Adipocyte (in vitro differentiated cells): ENCODE measurements at regions not wholly inside any gene's neighbourhood (a gene's known extent, or its start where the extent isn't known, plus 50 kb on each side); places are given as distances from the start of the nearest gene placed in this dataset.

ENCODE experiments used
- DNase-seq: peaks from one replicate; pipeline ENCODE4 v3.0.0-alpha.2; 2015; ENCODE audit warnings: low read depth
- H3K27me3 ChIP-seq: replicated peaks from 2 replicates; pipeline ENCODE4 v1.7.0; 2013; ENCODE audit warnings: mild to moderate bottlenecking, low read length, moderate library complexity; ENCODE audit not compliant: control insufficient read depth, insufficient read depth
- H3K36me3 ChIP-seq: 2 replicates; pipeline ENCODE4 v1.7.0; 2013; ENCODE audit warnings: low read length, mild to moderate bottlenecking, moderate library complexity; ENCODE audit not compliant: control insufficient read depth, insufficient read depth, severe bottlenecking
- H3K4me1 ChIP-seq: 2 replicates; pipeline ENCODE4 v1.7.0; 2013; ENCODE audit warnings: mild to moderate bottlenecking, low read length, moderate library complexity; ENCODE audit not compliant: control insufficient read depth, insufficient read depth
- H3K4me3 ChIP-seq: 2 replicates; pipeline ENCODE4 v1.7.0; 2013; ENCODE audit warnings: mild to moderate bottlenecking, low read length, moderate library complexity
- H3K9ac ChIP-seq: 2 replicates; pipeline ENCODE4 v1.7.0; 2013; ENCODE audit warnings: mild to moderate bottlenecking, low read length, moderate library complexity
- H3K9me3 ChIP-seq: 2 replicates; pipeline ENCODE4 v1.7.0; 2013; ENCODE audit warnings: mild to moderate bottlenecking, low read length, moderate library complexity; ENCODE audit not compliant: control insufficient read depth

DNA sequence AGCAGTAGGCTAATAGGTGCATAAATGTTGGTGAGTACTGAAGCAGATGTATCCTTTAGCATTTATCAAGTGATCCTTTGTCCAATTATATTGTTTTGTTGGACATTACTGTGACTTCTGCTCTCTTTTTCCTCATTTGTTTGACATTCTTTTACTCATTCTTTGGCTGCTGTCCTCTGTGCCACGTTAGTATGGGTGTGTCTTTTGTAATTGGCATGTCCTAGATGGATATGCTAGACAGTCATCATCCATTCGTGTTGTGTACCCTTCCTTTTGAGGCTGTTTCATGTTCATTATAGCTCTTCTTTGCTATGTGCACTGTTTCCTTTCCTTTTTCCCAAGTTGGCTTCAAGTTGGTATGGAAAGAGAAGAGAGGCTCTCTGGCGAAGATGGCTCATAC, 284.7 kb downstream of the CYP26B1 start:
- Histone ChIP-seq H3K4me1 (peaks cover 11% of the 10 kb centered on the region), H3K27me3 (no peaks in the 10 kb centered on the region), H3K9me3 (no peaks in the 10 kb centered on the region), H3K9ac (no peak overlapping the region), H3K36me3 (no peaks in the 10 kb centered on the region), H3K4me3 (no peak overlapping the region)
- DNase-seq: no peak

DNA sequence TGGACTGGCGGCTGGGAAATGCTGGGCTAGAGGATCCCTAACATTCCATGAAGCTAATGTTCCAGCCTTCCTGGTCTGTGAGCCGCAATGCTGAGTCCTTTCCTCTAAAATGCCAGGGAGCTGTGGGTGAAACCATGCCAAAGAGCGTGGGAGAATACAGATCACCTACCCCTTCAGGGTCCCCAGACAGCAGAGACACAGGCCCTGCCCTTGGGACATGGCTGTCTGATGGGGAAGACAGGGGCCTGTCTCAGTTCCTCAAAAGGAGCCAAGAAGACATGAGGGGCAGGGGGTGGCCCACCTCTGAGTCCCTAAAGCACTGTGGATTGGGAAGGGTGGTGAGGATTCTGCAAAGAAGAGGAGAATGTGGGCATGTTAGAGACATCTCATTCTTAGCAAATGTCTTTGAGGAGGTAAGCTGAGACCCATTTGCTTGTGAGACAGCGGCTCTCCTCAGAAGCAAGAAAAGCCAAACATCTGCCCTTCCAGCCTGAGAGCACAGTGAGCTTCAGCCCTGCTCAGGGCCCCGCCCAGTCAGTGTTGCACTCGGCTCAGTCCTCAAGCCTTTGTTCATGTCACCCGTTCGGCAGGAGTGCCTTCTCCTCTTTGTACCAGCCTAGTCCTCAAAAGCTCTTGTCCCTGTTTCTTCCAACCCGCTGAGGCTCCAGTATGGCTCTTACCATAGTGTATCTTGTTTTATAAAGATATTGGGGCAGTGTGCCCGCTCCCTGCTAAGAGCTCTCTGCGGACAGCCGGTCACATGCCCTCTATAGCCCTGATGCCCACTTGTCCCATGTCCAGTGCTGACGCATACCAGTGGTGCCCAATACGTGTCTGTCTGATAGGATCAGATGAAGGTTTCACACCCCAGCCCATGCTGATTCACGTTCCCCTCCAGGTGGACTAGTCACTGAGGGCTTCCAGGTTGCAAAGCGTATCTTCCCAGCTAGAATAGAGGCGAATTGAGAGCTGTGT, 286.2 kb downstream of the CYP26B1 start:
- no peak for DNase-seq
- no peak overlapping the region for H3K4me3 ChIP-seq
- H3K9me3 ChIP-seq: no peaks in the 10 kb centered on the region
- no peaks in the 10 kb centered on the region for H3K27me3 ChIP-seq
- H3K9ac ChIP-seq: no peak overlapping the region
- H3K36me3 ChIP-seq: no peaks in the 10 kb centered on the region
- peaks cover 11% of the 10 kb centered on the region for H3K4me1 ChIP-seq

DNA sequence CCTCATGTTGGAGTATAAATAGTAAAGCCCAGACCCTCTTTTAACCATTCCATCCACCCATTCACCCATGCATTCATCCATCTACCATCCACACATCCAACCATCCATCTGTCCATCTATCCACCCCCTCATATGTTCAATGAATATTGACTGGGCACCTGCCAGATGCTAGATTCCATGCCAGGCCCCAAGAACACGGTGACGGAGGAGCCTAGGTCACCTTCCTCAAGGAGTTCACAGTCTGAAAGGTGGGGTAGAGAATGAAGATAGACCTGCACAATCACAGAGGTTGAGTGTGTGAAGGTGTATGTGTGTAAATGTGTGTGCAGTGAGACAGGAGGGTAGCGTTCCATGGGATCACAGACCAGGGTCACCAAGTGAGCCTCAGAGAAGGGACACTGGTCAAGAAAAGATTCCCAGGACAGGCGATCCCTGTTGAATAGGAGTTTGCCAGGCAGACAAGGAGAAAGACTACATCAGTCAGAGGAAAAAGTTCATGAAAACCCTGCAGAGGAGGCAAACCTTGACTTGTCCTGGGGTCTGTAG, 287.2 kb downstream of the CYP26B1 start:
- no peak for DNase-seq
- H3K9me3 ChIP-seq: peaks cover 7% of the 10 kb centered on the region
- no peaks in the 10 kb centered on the region for H3K27me3 ChIP-seq
- H3K36me3 ChIP-seq: no peaks in the 10 kb centered on the region
- no peak overlapping the region for H3K4me3 ChIP-seq
- H3K4me1 ChIP-seq: peaks cover 11% of the 10 kb centered on the region
- no peak overlapping the region for H3K9ac ChIP-seq

DNA sequence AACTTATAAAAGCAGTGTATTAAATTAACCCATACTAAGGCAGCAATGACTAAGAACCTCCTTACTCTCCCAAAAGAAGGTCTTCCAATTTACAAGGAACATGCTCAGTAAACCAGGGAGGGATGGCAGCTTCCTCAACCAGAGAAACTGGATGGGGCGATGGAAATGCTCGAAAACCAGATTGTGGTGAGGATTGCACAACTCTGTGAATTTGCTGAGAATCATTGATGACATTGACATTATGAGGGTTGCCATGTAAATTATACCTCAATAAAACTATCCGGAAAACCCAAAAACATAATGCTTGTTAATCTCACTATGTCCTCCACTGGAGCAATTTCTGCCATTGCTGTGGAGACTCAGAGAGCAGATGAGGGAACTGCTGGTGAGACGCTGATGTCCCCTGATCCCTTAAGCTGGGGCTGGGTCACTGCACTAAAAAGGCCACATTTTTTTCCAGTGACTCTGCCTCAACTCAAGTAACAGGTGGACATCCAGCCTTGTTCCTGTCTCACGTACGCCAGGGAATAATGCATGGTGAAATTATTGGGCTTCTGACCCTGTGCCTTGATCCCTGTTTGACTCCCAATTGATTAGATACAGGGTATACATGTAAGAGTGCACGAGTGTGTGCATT, 288.3 kb downstream of the CYP26B1 start:
- H3K4me3 ChIP-seq: no peak overlapping the region
- no peaks in the 10 kb centered on the region for H3K27me3 ChIP-seq
- peaks cover 12% of the 10 kb centered on the region for H3K9me3 ChIP-seq
- H3K36me3 ChIP-seq: no peaks in the 10 kb centered on the region
- no peak overlapping the region for H3K9ac ChIP-seq
- DNase-seq: no peak
- peaks cover 11% of the 10 kb centered on the region for H3K4me1 ChIP-seq

DNA sequence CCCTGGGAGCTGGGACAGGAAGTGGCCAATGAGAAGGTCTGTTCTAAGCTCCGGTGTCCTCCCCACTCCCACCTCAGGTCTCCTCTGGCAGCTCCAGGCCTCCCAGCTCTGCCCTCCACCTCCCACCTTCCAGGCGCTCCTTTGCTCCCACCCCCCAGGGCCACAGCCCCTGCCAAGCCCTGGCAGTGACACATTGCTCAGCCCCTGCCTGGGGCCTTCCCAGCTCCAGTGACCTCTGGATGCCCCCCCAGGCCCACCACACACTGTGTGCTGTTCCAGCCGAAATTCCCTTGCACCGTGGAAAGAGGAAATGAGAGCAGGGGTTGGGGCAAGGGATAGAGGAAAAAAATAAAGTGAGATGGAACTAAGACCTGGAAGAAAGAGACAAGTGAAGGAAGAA, 289.6 kb downstream of the CYP26B1 start:
- H3K9me3 ChIP-seq: peaks cover 12% of the 10 kb centered on the region
- H3K36me3 ChIP-seq: no peaks in the 10 kb centered on the region

DNA sequence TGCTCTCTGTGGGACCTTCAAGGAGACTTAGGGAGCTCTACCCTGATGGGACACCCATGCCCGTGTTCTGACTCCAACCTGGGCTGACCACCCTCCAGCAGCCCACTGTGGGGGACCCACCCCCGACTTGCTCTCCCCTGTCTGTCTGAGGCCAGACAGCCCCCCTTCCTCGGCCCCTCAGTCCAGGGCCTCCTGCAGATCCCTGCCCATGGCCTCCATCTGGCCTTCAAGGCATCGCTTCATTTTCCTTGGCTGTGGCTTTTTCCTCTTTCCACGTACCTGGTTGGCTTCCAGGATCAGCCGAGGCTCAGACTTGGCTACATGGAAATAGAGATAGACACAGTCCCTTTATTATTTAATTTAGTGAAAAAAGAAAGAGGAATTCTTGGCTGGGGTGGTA, 290.0 kb downstream of the CYP26B1 start:
- no peak overlapping the region for H3K4me3 ChIP-seq
- peaks cover 12% of the 10 kb centered on the region for H3K9me3 ChIP-seq
- H3K4me1 ChIP-seq: peaks cover 2% of the 10 kb centered on the region
- no peaks in the 10 kb centered on the region for H3K36me3 ChIP-seq
- H3K9ac ChIP-seq: no peak overlapping the region
- H3K27me3 ChIP-seq: peaks cover 7% of the 10 kb centered on the region
- DNase-seq: no peak

More for the DNA sequence above, 289.6 kb downstream of the CYP26B1 start:
- H3K27me3 ChIP-seq: peaks cover 5% of the 10 kb centered on the region
- no peak overlapping the region for H3K4me3 ChIP-seq
- no peak for DNase-seq
- H3K4me1 ChIP-seq: peaks cover 5% of the 10 kb centered on the region
- H3K9ac ChIP-seq: no peak overlapping the region

DNA sequence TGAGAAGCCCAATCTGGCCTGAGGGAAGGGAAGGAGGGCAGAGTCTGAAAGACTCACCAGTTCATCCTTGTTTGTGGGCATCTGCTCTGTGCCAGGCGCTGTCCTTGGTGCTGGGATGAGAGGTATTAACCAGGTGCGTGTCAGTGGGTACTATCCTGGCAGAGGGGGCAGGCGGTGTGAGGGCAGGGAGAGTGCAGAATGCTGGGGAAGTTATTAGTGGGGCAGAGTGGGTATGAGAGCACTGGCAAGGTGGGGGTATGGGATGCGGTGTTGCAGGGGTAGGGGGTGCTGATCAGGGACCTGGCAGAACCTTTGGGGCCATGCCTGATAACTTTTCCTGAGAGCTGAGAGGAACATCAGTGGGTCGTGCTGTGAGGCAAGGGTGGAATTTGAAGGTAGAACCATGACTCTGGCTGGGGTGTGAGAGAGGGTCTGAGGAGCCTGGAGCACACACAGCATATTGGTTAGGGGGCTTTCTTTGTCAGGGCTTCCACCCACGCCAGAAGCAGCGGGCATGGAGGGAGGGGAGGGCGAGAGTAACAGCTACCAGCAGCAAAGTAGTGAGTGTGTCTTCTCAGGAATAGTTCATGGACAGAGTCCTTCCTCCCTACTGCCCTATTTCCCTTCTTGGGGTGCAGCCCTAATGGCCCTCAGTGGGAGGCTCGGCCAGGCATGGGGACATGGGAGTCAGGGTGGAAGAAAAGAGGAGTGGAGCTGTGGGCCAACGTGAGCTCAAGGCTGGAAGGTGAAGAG, 290.7 kb downstream of the CYP26B1 start:
- Histone ChIP-seq H3K9ac (no peak overlapping the region), H3K4me1 (peaks cover 8% of the 10 kb centered on the region), H3K27me3 (peaks cover 7% of the 10 kb centered on the region), H3K36me3 (no peaks in the 10 kb centered on the region), H3K9me3 (peaks cover 12% of the 10 kb centered on the region), H3K4me3 (no peak overlapping the region)
- DNase-seq: peak; percentile 23

DNA sequence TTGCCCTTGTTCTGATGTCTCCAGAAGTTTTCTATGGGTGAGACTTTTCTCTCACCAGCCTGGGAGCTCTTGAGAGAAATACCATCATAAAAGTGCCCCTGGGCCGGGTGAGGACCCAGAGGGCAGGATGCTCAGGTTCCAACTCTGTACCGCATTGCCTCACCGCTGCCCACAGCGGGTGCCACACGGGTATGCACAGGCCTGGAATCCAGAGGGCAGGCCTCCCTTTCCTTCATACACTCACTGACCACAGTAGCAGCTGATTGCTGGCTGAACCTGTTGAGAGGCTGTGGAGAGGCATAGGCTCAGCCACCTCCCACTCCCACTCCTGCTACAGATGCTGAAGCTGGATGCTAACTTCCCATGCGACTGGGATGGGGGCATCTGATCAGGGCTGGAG, 293.8 kb downstream of the CYP26B1 start:
- Histone ChIP-seq H3K27me3 (peaks cover 7% of the 10 kb centered on the region), H3K9ac (no peak overlapping the region), H3K9me3 (peaks cover 12% of the 10 kb centered on the region), H3K36me3 (no peaks in the 10 kb centered on the region), H3K4me3 (no peak overlapping the region), H3K4me1 (peaks cover 19% of the 10 kb centered on the region)
- no peak for DNase-seq

DNA sequence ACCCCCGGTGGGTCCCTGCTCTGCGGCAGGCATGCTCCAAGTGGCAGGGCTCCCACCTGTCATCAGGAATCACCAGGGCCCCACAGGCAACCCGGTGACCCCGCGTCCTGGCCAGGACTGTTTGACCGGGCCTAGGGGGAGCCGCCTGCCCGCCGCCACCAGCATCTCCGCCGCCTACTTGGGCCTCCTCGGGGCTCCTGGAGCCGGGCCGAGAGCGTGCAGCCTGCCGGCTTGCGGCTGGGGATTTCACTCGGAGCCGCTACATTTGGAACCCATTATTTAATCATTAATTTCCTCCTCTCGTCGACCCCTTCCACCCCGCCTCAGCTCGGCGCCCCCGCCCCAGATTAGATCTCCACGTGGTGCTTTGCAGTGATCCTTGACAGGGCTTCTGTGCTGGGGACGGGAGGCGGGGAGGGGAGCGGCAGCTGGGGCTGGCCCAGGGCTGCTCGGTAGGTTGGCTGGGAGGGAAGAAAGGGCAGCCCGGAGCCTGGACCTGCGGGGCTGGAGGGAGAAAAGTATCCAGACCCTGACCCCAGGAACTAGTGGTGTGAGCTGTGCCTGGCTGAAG, 295.4 kb downstream of the CYP26B1 start:
- peaks cover 21% of the 10 kb centered on the region for H3K4me1 ChIP-seq
- no peaks in the 10 kb centered on the region for H3K36me3 ChIP-seq
- DNase-seq: no peak
- peaks cover 12% of the 10 kb centered on the region for H3K9me3 ChIP-seq
- peaks cover 7% of the 10 kb centered on the region for H3K27me3 ChIP-seq
- no peak overlapping the region for H3K4me3 ChIP-seq
- H3K9ac ChIP-seq: no peak overlapping the region

DNA sequence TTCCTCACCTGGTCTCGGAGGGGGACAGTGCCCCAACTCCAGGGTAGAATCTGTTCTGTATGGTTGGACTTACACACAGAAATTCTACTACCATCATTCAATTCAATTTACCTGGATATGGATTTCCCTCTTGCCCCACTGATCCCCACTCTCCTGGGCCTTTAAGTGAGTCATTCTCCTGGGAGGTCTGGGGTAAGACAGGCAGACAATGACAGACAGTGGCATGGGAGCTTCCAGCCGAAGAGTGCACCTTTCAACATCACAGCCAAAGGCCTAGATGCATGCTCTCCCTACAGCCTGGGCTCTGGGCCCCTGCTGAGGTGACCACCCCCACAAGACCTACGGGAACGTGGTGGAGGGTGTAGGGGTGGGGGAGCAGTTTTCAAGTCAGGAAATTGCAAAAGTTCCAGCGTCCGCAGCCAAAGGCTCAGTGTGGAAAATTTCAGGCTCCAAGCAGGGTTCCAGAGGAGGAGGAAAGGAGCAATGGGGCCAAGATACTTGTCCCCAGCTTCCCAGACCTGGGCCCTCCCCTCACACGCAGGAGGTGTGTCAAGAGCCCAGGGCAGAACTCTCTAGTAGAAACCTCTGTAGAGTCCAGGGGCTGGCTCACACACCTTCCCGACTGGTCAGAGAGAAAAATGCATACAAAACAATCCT, 296.4 kb downstream of the CYP26B1 start:
- no peak for DNase-seq
- Histone ChIP-seq H3K9me3 (peaks cover 12% of the 10 kb centered on the region), H3K9ac (no peak overlapping the region)

More for the DNA sequence above, 296.4 kb downstream of the CYP26B1 start:
- no peak overlapping the region for H3K4me3 ChIP-seq
- H3K4me1 ChIP-seq: peaks cover 25% of the 10 kb centered on the region
- H3K36me3 ChIP-seq: no peaks in the 10 kb centered on the region
- H3K27me3 ChIP-seq: peaks cover 7% of the 10 kb centered on the region
